GM23338 (cell line): ENCODE measurements at regions not wholly inside any gene's neighbourhood (a gene's known extent, or its start where the extent isn't known, plus 50 kb on each side); places are given as distances from the start of the nearest gene placed in this dataset.

ENCODE experiments used
- CREB1 ChIP-seq: fragments of 250-450 bp; sonication (Bioruptor Pico); IDR thresholded peaks from 2 replicates; pipeline ENCODE4 v1.5.0; 2020; ENCODE audit warnings: low read depth, mild to moderate bottlenecking, moderate library complexity
- EZH2 ChIP-seq: fragments of 200-600 bp; sonication (generic); IDR thresholded peaks from one replicate; pipeline ENCODE4 v1.8.0; 2017; ENCODE audit warnings: antibody characterized with exemption, mild to moderate bottlenecking, low read depth; ENCODE audit not compliant: unreplicated experiment
- JUNB ChIP-seq: IDR thresholded peaks from one replicate; pipeline ENCODE4 v1.6.1; 2016; ENCODE audit warnings: antibody characterized with exemption; ENCODE audit not compliant: unreplicated experiment
- NANOG ChIP-seq: IDR thresholded peaks from 2 replicates; pipeline ENCODE4 v1.6.1; 2016; ENCODE audit warnings: antibody characterized with exemption, borderline replicate concordance
- POLR2AphosphoS5 ChIP-seq: IDR thresholded peaks from 2 replicates; pipeline ENCODE4 v1.6.1; 2016; ENCODE audit warnings: antibody characterized with exemption, low read depth
- ZNF114 ChIP-seq: fragments of 250-450 bp; sonication (Bioruptor Pico); IDR thresholded peaks from 2 replicates; pipeline ENCODE4 v1.5.0; 2020; ENCODE audit warnings: mild to moderate bottlenecking, moderate library complexity
- ZNF331 ChIP-seq: fragments of 250-450 bp; sonication (Bioruptor Pico); IDR thresholded peaks from 2 replicates; pipeline ENCODE4 v1.5.0; 2020; ENCODE audit warnings: low read depth, mild to moderate bottlenecking, moderate library complexity
- TF ChIP-seq, protein P1 (sequence below), 2 experiments: fragments of 200-600 bp in 1 of 2; sonication (generic) in 1 of 2; conservative IDR thresholded peaks; 2 replicates each; pipeline versions ENCODE4 v1.5.1 to v1.6.1; 2016 to 2017; ENCODE audit warnings: antibody characterized with exemption in 2 of 2, low read depth in 2 of 2, mild to moderate bottlenecking in 2 of 2, moderate library complexity in 1 of 2
- TF ChIP-seq, protein P2 (sequence below): IDR thresholded peaks from one replicate; pipeline ENCODE4 v1.6.1; 2018; ENCODE audit warnings: antibody characterized with exemption; ENCODE audit not compliant: unreplicated experiment

DNA sequence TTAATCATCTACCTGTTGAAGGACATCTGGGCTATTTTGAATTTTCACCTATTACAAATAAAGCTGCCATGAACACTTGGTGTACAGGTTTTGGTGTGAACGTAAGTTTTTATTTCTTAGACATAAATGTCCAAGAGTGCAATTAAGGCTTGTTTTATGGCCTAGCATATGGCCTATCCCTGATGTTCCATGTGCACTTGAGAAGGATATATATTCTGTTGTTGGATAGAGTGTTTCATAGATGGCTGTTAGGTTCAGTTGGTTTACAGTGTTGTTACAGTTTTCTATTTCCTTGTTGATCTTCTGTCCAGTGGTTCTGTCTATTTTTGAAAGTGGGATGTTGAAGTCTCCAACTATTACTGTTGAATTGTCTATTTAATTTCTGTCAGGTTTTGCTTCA lies 61.2 kb upstream of the NFASC start:
- TF ChIP-seq, protein P1, sequence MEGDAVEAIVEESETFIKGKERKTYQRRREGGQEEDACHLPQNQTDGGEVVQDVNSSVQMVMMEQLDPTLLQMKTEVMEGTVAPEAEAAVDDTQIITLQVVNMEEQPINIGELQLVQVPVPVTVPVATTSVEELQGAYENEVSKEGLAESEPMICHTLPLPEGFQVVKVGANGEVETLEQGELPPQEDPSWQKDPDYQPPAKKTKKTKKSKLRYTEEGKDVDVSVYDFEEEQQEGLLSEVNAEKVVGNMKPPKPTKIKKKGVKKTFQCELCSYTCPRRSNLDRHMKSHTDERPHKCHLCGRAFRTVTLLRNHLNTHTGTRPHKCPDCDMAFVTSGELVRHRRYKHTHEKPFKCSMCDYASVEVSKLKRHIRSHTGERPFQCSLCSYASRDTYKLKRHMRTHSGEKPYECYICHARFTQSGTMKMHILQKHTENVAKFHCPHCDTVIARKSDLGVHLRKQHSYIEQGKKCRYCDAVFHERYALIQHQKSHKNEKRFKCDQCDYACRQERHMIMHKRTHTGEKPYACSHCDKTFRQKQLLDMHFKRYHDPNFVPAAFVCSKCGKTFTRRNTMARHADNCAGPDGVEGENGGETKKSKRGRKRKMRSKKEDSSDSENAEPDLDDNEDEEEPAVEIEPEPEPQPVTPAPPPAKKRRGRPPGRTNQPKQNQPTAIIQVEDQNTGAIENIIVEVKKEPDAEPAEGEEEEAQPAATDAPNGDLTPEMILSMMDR (conservative IDR thresholded peaks at IDR 0.05; ENCODE audit: low read depth in 2 of 2), result no peak
- no peak for TF ChIP-seq EZH2
- TF ChIP-seq POLR2AphosphoS5, result no peak
- TF ChIP-seq ZNF114 (CRISPR knock-in tag), result no peak
- TF ChIP-seq ZNF331 (CRISPR knock-in tag), result no peak
- TF ChIP-seq JUNB, result no peak
- TF ChIP-seq CREB1, result no peak
- no peak for TF ChIP-seq NANOG
- TF ChIP-seq, protein P2, sequence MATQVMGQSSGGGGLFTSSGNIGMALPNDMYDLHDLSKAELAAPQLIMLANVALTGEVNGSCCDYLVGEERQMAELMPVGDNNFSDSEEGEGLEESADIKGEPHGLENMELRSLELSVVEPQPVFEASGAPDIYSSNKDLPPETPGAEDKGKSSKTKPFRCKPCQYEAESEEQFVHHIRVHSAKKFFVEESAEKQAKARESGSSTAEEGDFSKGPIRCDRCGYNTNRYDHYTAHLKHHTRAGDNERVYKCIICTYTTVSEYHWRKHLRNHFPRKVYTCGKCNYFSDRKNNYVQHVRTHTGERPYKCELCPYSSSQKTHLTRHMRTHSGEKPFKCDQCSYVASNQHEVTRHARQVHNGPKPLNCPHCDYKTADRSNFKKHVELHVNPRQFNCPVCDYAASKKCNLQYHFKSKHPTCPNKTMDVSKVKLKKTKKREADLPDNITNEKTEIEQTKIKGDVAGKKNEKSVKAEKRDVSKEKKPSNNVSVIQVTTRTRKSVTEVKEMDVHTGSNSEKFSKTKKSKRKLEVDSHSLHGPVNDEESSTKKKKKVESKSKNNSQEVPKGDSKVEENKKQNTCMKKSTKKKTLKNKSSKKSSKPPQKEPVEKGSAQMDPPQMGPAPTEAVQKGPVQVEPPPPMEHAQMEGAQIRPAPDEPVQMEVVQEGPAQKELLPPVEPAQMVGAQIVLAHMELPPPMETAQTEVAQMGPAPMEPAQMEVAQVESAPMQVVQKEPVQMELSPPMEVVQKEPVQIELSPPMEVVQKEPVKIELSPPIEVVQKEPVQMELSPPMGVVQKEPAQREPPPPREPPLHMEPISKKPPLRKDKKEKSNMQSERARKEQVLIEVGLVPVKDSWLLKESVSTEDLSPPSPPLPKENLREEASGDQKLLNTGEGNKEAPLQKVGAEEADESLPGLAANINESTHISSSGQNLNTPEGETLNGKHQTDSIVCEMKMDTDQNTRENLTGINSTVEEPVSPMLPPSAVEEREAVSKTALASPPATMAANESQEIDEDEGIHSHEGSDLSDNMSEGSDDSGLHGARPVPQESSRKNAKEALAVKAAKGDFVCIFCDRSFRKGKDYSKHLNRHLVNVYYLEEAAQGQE, result no peak
